ENCODE measurements at regions not wholly inside any gene's neighbourhood (a gene's known extent, or its start where the extent isn't known, plus 50 kb on each side); places are given as distances from the start of the nearest gene placed in this dataset.

DNA sequence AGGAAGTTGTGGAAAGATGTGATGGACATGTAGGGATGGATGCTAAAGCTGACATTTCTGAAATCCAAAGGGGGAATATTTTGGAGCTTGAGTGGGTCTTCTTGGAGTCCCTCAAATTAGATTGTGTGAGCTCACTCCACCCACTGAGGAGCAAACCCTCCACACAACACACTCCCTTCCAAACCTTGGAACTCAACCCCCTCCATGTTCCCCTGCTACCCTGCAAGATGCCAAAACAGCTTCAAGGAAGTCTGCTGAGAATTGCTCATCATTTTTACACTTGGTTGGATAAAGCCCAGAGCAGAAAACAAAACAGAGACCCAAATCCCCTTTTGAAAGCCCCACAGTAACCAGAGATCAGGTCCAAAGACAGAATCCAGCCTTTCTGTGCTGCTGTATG is 103.3 kb upstream of the ERCC4 start:
- TF ChIP-seq CTCF (IDR thresholded peaks at IDR 0.05; ENCODE audit: insufficient read depth, low read depth, low read length) = no peak
- ChIA-PET CTCF (interaction anchor here (0.8 to 1.0 kb wide), 2 partner anchors 8 to 18 kb away, joined by 3 to 6 read pairs; no protein-coding TSS in a partner anchor), POLR2A (no interaction called here)
- Histone ChIP-seq H3K36me3 (ENCODE audit: control insufficient read depth, insufficient read depth, low read length) (no peaks in the 10 kb centered on the region), H3K27me3 (ENCODE audit: control insufficient read depth, insufficient read depth, low read length) (no peaks in the 10 kb centered on the region), H3K4me3 (ENCODE audit: low read depth, low read length) (no peak overlapping the region)
- no peak for DNase-seq (ENCODE audit: low read depth)

GRCh38 chr16:13823501-13823900 is 96.5 kb upstream of the ERCC4 start:
- TF ChIP-seq CTCF (IDR thresholded peaks at IDR 0.05; ENCODE audit: insufficient read depth, low read depth, low read length) = no peak
- POLR2A ChIA-PET = no interaction called here
- Histone ChIP-seq H3K27me3 (ENCODE audit: control insufficient read depth, insufficient read depth, low read length) (no peaks in the 10 kb centered on the region), H3K4me3 (ENCODE audit: low read depth, low read length) (no peak overlapping the region), H3K36me3 (ENCODE audit: control insufficient read depth, insufficient read depth, low read length) (no peaks in the 10 kb centered on the region)
- CTCF ChIA-PET = no interaction called here
- DNase-seq (ENCODE audit: low read depth) = no peak

GRCh38 chr16:13829697-13830299 is 90.2 kb upstream of the ERCC4 start:
- Histone ChIP-seq H3K27me3 (ENCODE audit: control insufficient read depth, insufficient read depth, low read length) (no peaks in the 10 kb centered on the region), H3K36me3 (ENCODE audit: control insufficient read depth, insufficient read depth, low read length) (no peaks in the 10 kb centered on the region), H3K4me3 (ENCODE audit: low read depth, low read length) (no peak overlapping the region)
- ChIA-PET CTCF (interaction anchor here (1.6 kb wide), 1 partner anchor 9 kb away, joined by 3 read pairs; no protein-coding TSS in a partner anchor), POLR2A (no interaction called here)
- no peak for TF ChIP-seq CTCF (IDR thresholded peaks at IDR 0.05; ENCODE audit: insufficient read depth, low read depth, low read length)
- no peak for DNase-seq (ENCODE audit: low read depth)

DNA sequence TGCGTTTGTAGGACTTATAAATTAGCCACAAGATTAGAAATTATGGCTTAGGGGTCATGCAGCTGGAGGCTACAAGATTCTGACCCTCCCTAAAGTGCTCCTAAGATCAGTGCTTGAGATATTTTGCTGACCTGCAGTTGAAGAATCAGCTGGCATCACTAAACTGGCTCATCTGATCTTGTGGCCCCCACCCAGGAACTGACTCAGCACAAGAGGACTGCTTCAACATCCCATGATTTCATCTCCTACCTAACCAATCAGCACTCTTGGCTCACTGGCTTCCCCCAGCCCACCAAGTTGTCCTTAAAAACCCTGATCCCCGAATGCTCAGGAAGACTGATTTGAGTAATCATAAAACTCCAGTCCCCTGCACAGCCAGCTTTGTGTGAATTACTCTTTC is 86.4 kb upstream of the ERCC4 start:
- H3K4me3 ChIP-seq (ENCODE audit: low read depth, low read length) = no peak overlapping the region
- DNase-seq (ENCODE audit: low read depth) = no peak
- ChIA-PET CTCF (no interaction called here), POLR2A (no interaction called here)
- H3K36me3 ChIP-seq (ENCODE audit: control insufficient read depth, insufficient read depth, low read length) = no peaks in the 10 kb centered on the region
- no peak for TF ChIP-seq CTCF (IDR thresholded peaks at IDR 0.05; ENCODE audit: insufficient read depth, low read depth, low read length)
- no peaks in the 10 kb centered on the region for H3K27me3 ChIP-seq (ENCODE audit: control insufficient read depth, insufficient read depth, low read length)

GRCh38 chr16:13835387-13835786 is 84.6 kb upstream of the ERCC4 start:
- H3K36me3 ChIP-seq (ENCODE audit: control insufficient read depth, insufficient read depth, low read length) = no peaks in the 10 kb centered on the region
- ChIA-PET CTCF (no interaction called here), POLR2A (no interaction called here)
- H3K4me3 ChIP-seq (ENCODE audit: low read depth, low read length) = no peak overlapping the region
- no peaks in the 10 kb centered on the region for H3K27me3 ChIP-seq (ENCODE audit: control insufficient read depth, insufficient read depth, low read length)
- TF ChIP-seq CTCF (IDR thresholded peaks at IDR 0.05; ENCODE audit: insufficient read depth, low read depth, low read length) = no peak
- DNase-seq (ENCODE audit: low read depth) = no peak
